Prostate gland (tissue), 2 donors: ENCODE measurements at regions not wholly inside any gene's neighbourhood (a gene's known extent, or its start where the extent isn't known, plus 50 kb on each side); places are given as distances from the start of the nearest gene placed in this dataset.

Experiments
- DNase-seq: peaks from one replicate; pipeline ENCODE4 v3.0.0-alpha.2; 2019; ENCODE audit warnings: low spot score
- H3K27ac ChIP-seq, 2 donors: fragments of 200-600 bp; sonication (generic); 2 replicates each; pipeline ENCODE4 v1.5.1; 2017 to 2019
- H3K27me3 ChIP-seq: fragments of 200-600 bp; sonication (generic); replicated peaks from 2 replicates; pipeline ENCODE4 v1.5.1; 2019; ENCODE audit not compliant: insufficient read depth
- H3K36me3 ChIP-seq, 2 donors: fragments of 200-600 bp; sonication (generic); 1 replicate in 1 of 2; 2 replicates in 1 of 2; pipeline versions ENCODE4 v1.5.1 to v1.8.1; 2017 to 2019
- H3K4me1 ChIP-seq: fragments of 200-600 bp; sonication (generic); replicated peaks from 2 replicates; pipeline ENCODE4 v1.5.1; 2019
- H3K4me3 ChIP-seq, 2 donors: fragments of 200-600 bp; sonication (generic); 2 replicates each; pipeline ENCODE4 v1.5.1; 2017 to 2019
- H3K9me3 ChIP-seq: fragments of 200-600 bp; sonication (generic); 2 replicates; pipeline ENCODE4 v1.5.1; 2017
- POLR2A ChIP-seq: fragments of 450-650 bp; IDR thresholded peaks from one replicate; pipeline ENCODE4 v1.6.1; 2016; ENCODE audit warnings: antibody characterized with exemption, mild to moderate bottlenecking
- POLR2AphosphoS5 ChIP-seq: sonication (generic); formaldehyde crosslinking; IDR thresholded peaks from one replicate; pipeline ENCODE4 v1.6.1; 2017; ENCODE audit warnings: antibody characterized with exemption
- WGBS: methylation state at CpG from one replicate; pipeline ENCODE4 v1.1.5; 2018; 5-methylcytosine and 5-hydroxymethylcytosine counted together
- intact Hi-C: fragments of 100-400 bp; cut with DNase I; formaldehyde crosslinking; loops from one replicate; pipeline ENCODE4 v1.14.2; 2022
- TF ChIP-seq, protein P1 (sequence below), 4 experiments: fragments of 200-600 bp in 2 of 4; fragments of 450-650 bp in 2 of 4; sonication (generic) in 2 of 4; IDR thresholded peaks; 1 replicate in 3 of 4; 2 replicates in 1 of 4; pipeline ENCODE4 v1.5.1; 2016 to 2019; ENCODE audit warnings: antibody characterized with exemption in 4 of 4, mild to moderate bottlenecking in 2 of 4, moderate library complexity in 2 of 4

DNA sequence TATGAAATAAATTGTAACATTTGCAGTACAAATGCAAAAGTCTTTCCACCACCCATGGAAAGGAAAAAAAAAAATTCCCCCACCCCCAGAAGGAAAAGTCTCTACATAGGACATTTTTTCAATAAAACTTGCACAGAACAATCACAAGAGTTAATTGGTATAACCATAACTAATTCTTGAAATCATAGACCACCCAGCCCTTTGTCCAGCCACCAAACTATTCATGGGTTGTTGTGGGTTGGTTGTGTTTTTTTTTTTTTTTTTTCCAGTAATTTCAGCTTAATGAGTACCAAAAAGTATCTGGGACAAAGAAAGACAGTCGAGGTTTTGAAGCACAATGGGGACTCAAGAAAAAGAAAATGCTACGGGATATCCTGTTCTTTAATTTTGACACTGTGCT, 355.0 kb upstream of the ROBO2 start:
- 82% methylated on average over 2 of the region's 2 CpGs for WGBS
- no peaks in the 10 kb centered on the region for H3K36me3 ChIP-seq
- H3K4me3 ChIP-seq: no peak overlapping the region
- no peaks in the 10 kb centered on the region for H3K4me1 ChIP-seq
- intact Hi-C loops: no loop called here
- no peak for DNase-seq
- H3K9me3 ChIP-seq: no peaks in the 10 kb centered on the region
- TF ChIP-seq POLR2A (no peak), POLR2AphosphoS5 (no peak)
- TF ChIP-seq, protein P1, sequence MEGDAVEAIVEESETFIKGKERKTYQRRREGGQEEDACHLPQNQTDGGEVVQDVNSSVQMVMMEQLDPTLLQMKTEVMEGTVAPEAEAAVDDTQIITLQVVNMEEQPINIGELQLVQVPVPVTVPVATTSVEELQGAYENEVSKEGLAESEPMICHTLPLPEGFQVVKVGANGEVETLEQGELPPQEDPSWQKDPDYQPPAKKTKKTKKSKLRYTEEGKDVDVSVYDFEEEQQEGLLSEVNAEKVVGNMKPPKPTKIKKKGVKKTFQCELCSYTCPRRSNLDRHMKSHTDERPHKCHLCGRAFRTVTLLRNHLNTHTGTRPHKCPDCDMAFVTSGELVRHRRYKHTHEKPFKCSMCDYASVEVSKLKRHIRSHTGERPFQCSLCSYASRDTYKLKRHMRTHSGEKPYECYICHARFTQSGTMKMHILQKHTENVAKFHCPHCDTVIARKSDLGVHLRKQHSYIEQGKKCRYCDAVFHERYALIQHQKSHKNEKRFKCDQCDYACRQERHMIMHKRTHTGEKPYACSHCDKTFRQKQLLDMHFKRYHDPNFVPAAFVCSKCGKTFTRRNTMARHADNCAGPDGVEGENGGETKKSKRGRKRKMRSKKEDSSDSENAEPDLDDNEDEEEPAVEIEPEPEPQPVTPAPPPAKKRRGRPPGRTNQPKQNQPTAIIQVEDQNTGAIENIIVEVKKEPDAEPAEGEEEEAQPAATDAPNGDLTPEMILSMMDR (IDR thresholded peaks at IDR 0.05): no peak
- H3K27me3 ChIP-seq: no peaks in the 10 kb centered on the region
- H3K27ac ChIP-seq: no peak overlapping the region

DNA sequence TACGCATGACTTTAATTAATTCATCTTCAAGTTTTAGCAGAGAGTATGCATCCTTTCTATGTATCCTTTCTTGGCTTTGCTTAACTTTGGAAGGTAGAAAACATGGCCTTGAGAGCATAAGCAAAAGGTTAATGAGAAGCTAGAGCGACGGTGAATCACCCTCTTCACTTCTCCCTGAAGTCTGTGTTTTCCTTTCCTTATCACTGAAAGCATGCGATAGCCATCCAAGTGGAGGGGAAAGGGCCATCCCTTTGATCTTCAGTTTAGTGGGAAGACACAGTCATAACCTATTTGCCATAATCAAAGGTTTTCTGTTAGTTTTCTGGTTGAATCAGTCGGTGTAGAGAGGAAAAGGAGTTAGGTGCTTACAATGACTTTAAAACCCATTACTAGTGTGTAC, 354.0 kb upstream of the ROBO2 start:
- intact Hi-C loops: no loop called here

DNA sequence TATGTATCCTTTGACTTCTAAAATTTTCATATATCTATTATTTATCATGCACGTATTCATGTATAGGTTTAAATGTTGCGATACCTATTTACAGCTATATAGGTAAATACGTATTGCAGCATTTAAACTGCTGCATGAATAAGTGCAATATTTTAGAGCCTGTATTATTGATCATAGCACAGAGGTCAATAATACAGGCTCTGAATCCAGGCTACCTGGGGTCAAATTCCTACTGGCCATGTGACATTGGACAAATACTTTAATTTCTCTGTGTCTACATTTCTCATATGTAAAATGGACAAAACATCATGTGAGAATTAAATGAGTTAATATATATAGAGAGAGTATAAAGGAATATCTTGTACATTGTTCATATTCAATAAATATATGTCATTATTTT, 352.9 kb upstream of the ROBO2 start:
- intact Hi-C loops: no loop called here
- no peak for TF ChIP-seq POLR2AphosphoS5
- TF ChIP-seq, protein P1 (IDR thresholded peaks at IDR 0.05): no peak
- TF ChIP-seq POLR2A: no peak
- H3K9me3 ChIP-seq: no peaks in the 10 kb centered on the region
- H3K27me3 ChIP-seq: no peaks in the 10 kb centered on the region
- no peaks in the 10 kb centered on the region for H3K4me1 ChIP-seq
- no peak overlapping the region for H3K27ac ChIP-seq
- H3K36me3 ChIP-seq: no peaks in the 10 kb centered on the region
- no peak for DNase-seq
- 97% methylated on average over 3 of the region's 3 CpGs for WGBS
- no peak overlapping the region for H3K4me3 ChIP-seq

More for the DNA sequence above, 354.0 kb upstream of the ROBO2 start:
- WGBS: 50% methylated on average over 5 of the region's 5 CpGs
- Histone ChIP-seq H3K4me3 (no peak overlapping the region), H3K36me3 (no peaks in the 10 kb centered on the region), H3K9me3 (no peaks in the 10 kb centered on the region), H3K4me1 (no peaks in the 10 kb centered on the region), H3K27ac (no peak overlapping the region), H3K27me3 (no peaks in the 10 kb centered on the region)
- TF ChIP-seq POLR2AphosphoS5 (no peak), POLR2A (no peak)
- TF ChIP-seq, protein P1 (IDR thresholded peaks at IDR 0.05): no peak
- DNase-seq: no peak

DNA sequence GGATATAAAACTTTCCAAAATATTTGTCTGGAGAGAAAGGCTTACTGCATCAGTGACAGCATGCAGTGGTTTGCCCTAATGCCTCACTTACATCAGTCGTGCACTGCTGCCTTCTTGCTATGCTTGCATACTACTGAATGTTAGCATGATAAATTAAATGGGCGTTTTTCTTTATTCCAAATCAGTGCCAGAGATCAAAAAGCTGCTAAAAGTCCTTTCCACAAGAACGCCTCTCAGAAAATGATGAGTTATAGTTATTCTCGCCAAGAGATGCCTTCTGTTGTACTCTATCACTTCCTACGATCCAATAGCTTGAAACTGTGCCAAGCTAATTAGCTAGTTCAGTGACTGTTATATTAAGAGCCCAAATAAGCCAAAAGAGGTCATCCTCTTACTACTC, 345.8 kb upstream of the ROBO2 start:
- TF ChIP-seq, protein P1 (IDR thresholded peaks at IDR 0.05): no peak
- TF ChIP-seq POLR2AphosphoS5 (no peak), POLR2A (no peak)
- Histone ChIP-seq H3K9me3 (no peaks in the 10 kb centered on the region), H3K36me3 (no peaks in the 10 kb centered on the region), H3K27me3 (no peaks in the 10 kb centered on the region), H3K4me3 (no peak overlapping the region), H3K4me1 (no peaks in the 10 kb centered on the region), H3K27ac (no peak overlapping the region)
- WGBS: 40% methylated on average over 5 of the region's 5 CpGs
- no peak for DNase-seq
- intact Hi-C loops: no loop called here

DNA sequence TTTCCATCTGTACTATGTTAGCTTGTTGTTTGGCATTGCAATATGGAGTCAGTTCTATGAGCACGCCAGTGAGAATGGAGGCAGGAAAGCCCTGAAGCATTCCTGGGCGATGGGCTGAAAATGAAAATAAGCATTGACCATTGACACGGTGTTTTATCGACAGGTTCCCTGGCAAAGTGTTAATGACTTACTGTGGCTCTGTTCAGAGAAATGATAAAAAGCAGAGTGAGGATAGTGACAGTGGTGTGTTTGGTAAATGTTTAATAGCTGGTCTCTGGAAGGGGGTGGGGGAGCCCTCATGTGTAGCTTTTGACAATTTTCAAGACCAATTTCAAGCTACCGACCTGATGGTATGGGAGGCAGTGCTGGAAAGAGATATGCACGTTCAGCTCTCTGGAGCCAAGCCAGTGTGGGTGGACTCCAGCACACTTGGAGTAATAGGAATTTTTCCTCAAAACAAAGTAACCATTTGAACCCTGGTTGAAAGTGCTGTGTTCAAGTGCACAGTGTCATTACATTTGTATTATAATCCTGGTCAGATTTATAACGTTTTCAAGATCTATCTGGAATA, 341.7 kb upstream of the ROBO2 start:
- TF ChIP-seq POLR2AphosphoS5: no peak
- TF ChIP-seq, protein P1 (IDR thresholded peaks at IDR 0.05): no peak
- TF ChIP-seq POLR2A: no peak
- 56% methylated on average over 7 of the region's 7 CpGs for WGBS
- Histone ChIP-seq H3K4me3 (no peak overlapping the region), H3K9me3 (no peaks in the 10 kb centered on the region), H3K27ac (no peak overlapping the region), H3K27me3 (no peaks in the 10 kb centered on the region), H3K4me1 (no peaks in the 10 kb centered on the region), H3K36me3 (no peaks in the 10 kb centered on the region)
- DNase-seq: no peak
- intact Hi-C loops: no loop called here
